ENCODE measurements at regions not wholly inside any gene's neighbourhood (a gene's known extent, or its start where the extent isn't known, plus 50 kb on each side); places are given as distances from the start of the nearest gene placed in this dataset.

DNA sequence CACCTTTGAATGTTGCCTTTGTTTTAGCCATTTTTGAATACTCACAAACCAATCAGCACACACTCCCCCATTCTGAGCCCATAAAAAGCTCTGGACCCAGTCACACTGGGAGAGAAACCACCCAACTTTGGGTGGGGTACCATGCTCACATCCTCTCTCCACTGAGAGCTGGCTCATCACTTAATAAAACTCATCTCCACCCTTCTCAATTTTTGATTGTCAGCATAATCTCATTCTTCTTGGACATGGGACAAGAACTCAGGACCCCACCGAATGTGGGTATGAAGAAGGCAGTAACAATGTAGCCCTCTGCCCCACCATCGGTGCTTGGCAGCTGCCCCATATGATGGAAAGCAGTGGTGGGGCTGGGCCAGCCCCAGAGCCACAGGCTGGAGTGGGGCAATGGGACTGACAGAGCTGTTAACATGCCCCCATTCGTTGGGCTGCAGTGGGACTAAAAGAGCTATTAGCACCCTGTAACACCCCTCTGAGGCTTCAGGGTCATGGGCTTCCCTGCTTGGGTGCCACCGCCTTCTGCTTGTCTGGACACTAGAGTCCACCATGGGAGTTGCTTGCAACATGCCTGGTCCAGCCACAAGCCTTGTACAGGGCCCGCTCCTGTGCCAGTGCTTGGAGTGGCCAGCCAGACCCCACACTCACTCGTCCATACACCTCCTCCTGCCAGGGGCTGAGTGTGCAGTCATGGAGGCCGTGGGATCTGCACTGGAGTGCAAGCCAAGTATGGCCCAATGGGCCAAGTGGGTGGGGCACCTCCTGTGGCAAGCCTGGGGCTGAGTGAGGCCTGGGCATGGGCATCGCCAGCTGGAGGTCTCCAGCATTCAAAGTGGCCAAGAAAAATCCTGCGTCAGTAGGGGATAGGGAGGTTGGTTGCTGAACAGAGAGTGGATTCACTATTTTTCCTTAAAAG, 471.1 kb downstream of the TBC1D22A start:
- Histone ChIP-seq H3F3A (ENCODE audit: insufficient read depth, low read length) (no peaks in the 10 kb centered on the region), H2AFZ (ENCODE audit: low read length) (no peak overlapping the region), H3K36me3 (replicated peaks; ENCODE audit: insufficient read depth, low read length) (no peaks in the 10 kb centered on the region), H3K9me3 (replicated peaks; ENCODE audit: insufficient read depth, low read length) (no peaks in the 10 kb centered on the region), H3K4me3 (ENCODE audit: low read length) (no peak overlapping the region), H3K4me2 (ENCODE audit: low read depth, low read length) (no peak overlapping the region), H4K20me1 (ENCODE audit: insufficient read depth, low read length) (no peaks in the 10 kb centered on the region), H3K9ac (ENCODE audit: low read length) (no peak overlapping the region), H3K79me2 (ENCODE audit: low read length) (no peaks in the 10 kb centered on the region), H3K4me1 (ENCODE audit: low read length) (no peaks in the 10 kb centered on the region), H3K27ac (ENCODE audit: low read length) (no peak overlapping the region), H3K9me2 (replicated peaks; ENCODE audit: insufficient read depth, low read length) (no peaks in the 10 kb centered on the region), H3K27me3 (replicated peaks; ENCODE audit: insufficient read depth, low read length) (no peaks in the 10 kb centered on the region)
- TF ChIP-seq, protein P1, sequence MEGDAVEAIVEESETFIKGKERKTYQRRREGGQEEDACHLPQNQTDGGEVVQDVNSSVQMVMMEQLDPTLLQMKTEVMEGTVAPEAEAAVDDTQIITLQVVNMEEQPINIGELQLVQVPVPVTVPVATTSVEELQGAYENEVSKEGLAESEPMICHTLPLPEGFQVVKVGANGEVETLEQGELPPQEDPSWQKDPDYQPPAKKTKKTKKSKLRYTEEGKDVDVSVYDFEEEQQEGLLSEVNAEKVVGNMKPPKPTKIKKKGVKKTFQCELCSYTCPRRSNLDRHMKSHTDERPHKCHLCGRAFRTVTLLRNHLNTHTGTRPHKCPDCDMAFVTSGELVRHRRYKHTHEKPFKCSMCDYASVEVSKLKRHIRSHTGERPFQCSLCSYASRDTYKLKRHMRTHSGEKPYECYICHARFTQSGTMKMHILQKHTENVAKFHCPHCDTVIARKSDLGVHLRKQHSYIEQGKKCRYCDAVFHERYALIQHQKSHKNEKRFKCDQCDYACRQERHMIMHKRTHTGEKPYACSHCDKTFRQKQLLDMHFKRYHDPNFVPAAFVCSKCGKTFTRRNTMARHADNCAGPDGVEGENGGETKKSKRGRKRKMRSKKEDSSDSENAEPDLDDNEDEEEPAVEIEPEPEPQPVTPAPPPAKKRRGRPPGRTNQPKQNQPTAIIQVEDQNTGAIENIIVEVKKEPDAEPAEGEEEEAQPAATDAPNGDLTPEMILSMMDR (IDR thresholded peaks at IDR 0.05; ENCODE audit: low read length): no peak
- TF ChIP-seq EZH2 (optimal IDR thresholded peaks at IDR 0.05; ENCODE audit: low read depth, low read length) (no peak), EZH2phosphoT487 (IDR thresholded peaks at IDR 0.05; ENCODE audit: low read length) (no peak)
- no peak for DNase-seq

DNA sequence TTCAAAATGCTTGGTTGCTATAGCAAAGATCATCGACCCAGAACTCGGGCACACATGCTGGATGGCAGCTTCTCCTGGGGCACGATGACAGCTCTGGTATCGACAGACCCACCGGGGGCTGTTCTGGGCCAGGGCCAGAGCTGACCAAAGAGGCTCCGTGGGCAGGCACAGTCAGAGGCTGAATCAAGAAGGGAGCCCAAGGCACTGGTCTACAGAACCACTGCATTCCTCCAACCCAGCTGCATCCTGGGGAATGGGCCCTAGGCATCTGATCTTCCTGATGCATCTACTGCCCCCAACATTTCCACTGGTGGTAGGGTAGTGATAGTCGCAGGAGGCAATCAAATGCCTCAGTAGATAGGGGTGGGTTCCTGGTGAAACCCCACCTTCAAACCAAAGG, 470.3 kb downstream of the TBC1D22A start:
- Histone ChIP-seq H3K36me3 (replicated peaks; ENCODE audit: insufficient read depth, low read length) (no peaks in the 10 kb centered on the region), H3K4me1 (ENCODE audit: low read length) (no peaks in the 10 kb centered on the region), H3K9me2 (replicated peaks; ENCODE audit: insufficient read depth, low read length) (no peaks in the 10 kb centered on the region), H3K4me3 (ENCODE audit: low read length) (no peak overlapping the region), H3K9ac (ENCODE audit: low read length) (no peak overlapping the region), H3K79me2 (ENCODE audit: low read length) (no peaks in the 10 kb centered on the region), H4K20me1 (ENCODE audit: insufficient read depth, low read length) (no peaks in the 10 kb centered on the region), H3K4me2 (ENCODE audit: low read depth, low read length) (no peak overlapping the region), H3K27me3 (replicated peaks; ENCODE audit: insufficient read depth, low read length) (no peaks in the 10 kb centered on the region), H3K9me3 (replicated peaks; ENCODE audit: insufficient read depth, low read length) (no peaks in the 10 kb centered on the region), H3K27ac (ENCODE audit: low read length) (no peak overlapping the region), H2AFZ (ENCODE audit: low read length) (no peak overlapping the region), H3F3A (ENCODE audit: insufficient read depth, low read length) (no peaks in the 10 kb centered on the region)
- TF ChIP-seq, protein P1 (IDR thresholded peaks at IDR 0.05; ENCODE audit: low read length): no peak
- TF ChIP-seq EZH2phosphoT487 (IDR thresholded peaks at IDR 0.05; ENCODE audit: low read length) (no peak), EZH2 (optimal IDR thresholded peaks at IDR 0.05; ENCODE audit: low read depth, low read length) (no peak)
- DNase-seq: no peak

DNA sequence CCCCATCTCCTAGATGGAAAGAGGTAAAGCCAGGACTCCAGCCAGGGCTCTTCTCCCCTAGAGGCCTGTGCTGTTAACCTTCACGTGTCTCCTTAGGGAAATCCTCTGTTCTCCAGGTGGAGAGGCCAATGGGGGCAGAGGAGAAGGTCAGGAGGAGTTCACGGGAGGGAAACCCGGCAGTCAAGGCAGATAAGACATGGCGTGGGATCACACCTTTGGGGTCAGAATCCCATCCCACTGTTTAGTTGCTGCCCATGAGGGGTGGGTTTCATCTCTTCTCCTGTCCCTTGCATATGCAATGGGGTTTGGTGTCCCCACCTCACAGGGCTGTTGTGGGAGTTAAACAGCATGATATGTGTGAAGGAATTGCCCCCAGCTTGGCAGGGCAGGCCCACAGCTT, 469.7 kb downstream of the TBC1D22A start:
- TF ChIP-seq, protein P1 (IDR thresholded peaks at IDR 0.05; ENCODE audit: low read length): no peak
- TF ChIP-seq EZH2phosphoT487 (IDR thresholded peaks at IDR 0.05; ENCODE audit: low read length): no peak
- Histone ChIP-seq H2AFZ (ENCODE audit: low read length) (no peak overlapping the region), H3K36me3 (replicated peaks; ENCODE audit: insufficient read depth, low read length) (no peaks in the 10 kb centered on the region)

More for the DNA sequence above, 469.7 kb downstream of the TBC1D22A start:
- H3F3A ChIP-seq (ENCODE audit: insufficient read depth, low read length): no peaks in the 10 kb centered on the region
- no peak for DNase-seq
- H3K9me2 ChIP-seq (replicated peaks; ENCODE audit: insufficient read depth, low read length): no peaks in the 10 kb centered on the region
- H3K79me2 ChIP-seq (ENCODE audit: low read length): no peaks in the 10 kb centered on the region
- H3K9ac ChIP-seq (ENCODE audit: low read length): no peak overlapping the region
- H4K20me1 ChIP-seq (ENCODE audit: insufficient read depth, low read length): no peaks in the 10 kb centered on the region
- H3K4me2 ChIP-seq (ENCODE audit: low read depth, low read length): no peak overlapping the region
- no peaks in the 10 kb centered on the region for H3K9me3 ChIP-seq (replicated peaks; ENCODE audit: insufficient read depth, low read length)
- no peak overlapping the region for H3K4me3 ChIP-seq (ENCODE audit: low read length)
- H3K4me1 ChIP-seq (ENCODE audit: low read length): no peaks in the 10 kb centered on the region
- H3K27me3 ChIP-seq (replicated peaks; ENCODE audit: insufficient read depth, low read length): no peaks in the 10 kb centered on the region
- no peak overlapping the region for H3K27ac ChIP-seq (ENCODE audit: low read length)

Data from MM.1S (cell line).